Loucy (cell line): ENCODE measurements at regions not wholly inside any gene's neighbourhood (a gene's known extent, or its start where the extent isn't known, plus 50 kb on each side); places are given as distances from the start of the nearest gene placed in this dataset.

Source experiments
- CTCF ChIP-seq: fragments of 200-600 bp; sonication (generic); conservative IDR thresholded peaks from 2 replicates; pipeline ENCODE4 v1.5.1; 2014; ENCODE audit warnings: mild to moderate bottlenecking, antibody characterized with exemption, low read length
- EZH2phosphoT487 ChIP-seq: fragments of 200-600 bp; IDR thresholded peaks from 2 replicates; pipeline ENCODE4 v1.6.1; 2018; ENCODE audit warnings: antibody characterized with exemption, mild to moderate bottlenecking, moderate library complexity, borderline replicate concordance

DNA sequence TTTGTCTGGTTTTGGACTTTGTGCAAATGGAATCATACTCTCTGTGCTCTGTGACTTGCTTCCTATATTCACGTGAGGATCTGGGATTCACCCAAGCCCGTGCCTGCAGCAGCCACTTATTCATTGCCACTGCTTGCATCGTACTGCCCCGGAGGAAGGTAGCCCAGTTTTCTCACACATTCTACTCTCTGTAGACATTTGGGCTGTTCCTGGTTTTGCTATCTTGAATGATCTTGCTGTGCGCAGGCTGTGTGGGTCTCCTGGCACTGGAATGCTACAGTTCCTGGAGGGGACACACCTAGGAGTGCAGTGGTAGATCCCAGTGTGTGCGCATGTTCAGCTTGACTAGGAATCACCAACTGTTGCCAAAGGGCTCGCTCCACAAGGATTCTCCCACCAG, 99.2 kb upstream of the BOD1 start:
- TF ChIP-seq EZH2phosphoT487 (no peak), CTCF (no peak)
